PFSK-1 (cell line): ENCODE measurements at regions not wholly inside any gene's neighbourhood (a gene's known extent, or its start where the extent isn't known, plus 50 kb on each side); places are given as distances from the start of the nearest gene placed in this dataset.

Source experiments
- FOXP2 ChIP-seq: optimal IDR thresholded peaks from 2 replicates; pipeline ENCODE3; 2011; ENCODE audit warnings: borderline replicate concordance, control low read depth, inconsistent platforms; ENCODE audit not compliant: insufficient read depth; ENCODE audit errors: extremely low read length, extremely low read depth
- POLR2AphosphoS5 ChIP-seq: IDR thresholded peaks from 2 replicates; pipeline ENCODE4 v1.6.1; 2012; ENCODE audit warnings: low read depth, mild to moderate bottlenecking, control low read depth, low read length, moderate library complexity
- SIN3A ChIP-seq: IDR thresholded peaks from 2 replicates; pipeline ENCODE4 v1.6.1; 2012; ENCODE audit warnings: mild to moderate bottlenecking, low read length, moderate library complexity, borderline replicate concordance; ENCODE audit not compliant: insufficient read depth
- TAF1 ChIP-seq: IDR thresholded peaks from 2 replicates; pipeline ENCODE4 v1.6.1; 2012; ENCODE audit warnings: low read length, control low read depth, borderline replicate concordance; ENCODE audit not compliant: insufficient read depth
- TF ChIP-seq, protein P1 (sequence below), 2 experiments: IDR thresholded peaks; 2 replicates each; pipeline versions ENCODE4 v1.6.1 to v1.8.0; 2011 to 2012; ENCODE audit warnings: low read depth in 2 of 2, low read length in 2 of 2, control low read depth in 1 of 2, inconsistent platforms in 1 of 2, mild to moderate bottlenecking in 1 of 2, moderate library complexity in 1 of 2; ENCODE audit not compliant: insufficient read depth in 1 of 2

- no peak for TF ChIP-seq SIN3A
- TF ChIP-seq, protein P1, sequence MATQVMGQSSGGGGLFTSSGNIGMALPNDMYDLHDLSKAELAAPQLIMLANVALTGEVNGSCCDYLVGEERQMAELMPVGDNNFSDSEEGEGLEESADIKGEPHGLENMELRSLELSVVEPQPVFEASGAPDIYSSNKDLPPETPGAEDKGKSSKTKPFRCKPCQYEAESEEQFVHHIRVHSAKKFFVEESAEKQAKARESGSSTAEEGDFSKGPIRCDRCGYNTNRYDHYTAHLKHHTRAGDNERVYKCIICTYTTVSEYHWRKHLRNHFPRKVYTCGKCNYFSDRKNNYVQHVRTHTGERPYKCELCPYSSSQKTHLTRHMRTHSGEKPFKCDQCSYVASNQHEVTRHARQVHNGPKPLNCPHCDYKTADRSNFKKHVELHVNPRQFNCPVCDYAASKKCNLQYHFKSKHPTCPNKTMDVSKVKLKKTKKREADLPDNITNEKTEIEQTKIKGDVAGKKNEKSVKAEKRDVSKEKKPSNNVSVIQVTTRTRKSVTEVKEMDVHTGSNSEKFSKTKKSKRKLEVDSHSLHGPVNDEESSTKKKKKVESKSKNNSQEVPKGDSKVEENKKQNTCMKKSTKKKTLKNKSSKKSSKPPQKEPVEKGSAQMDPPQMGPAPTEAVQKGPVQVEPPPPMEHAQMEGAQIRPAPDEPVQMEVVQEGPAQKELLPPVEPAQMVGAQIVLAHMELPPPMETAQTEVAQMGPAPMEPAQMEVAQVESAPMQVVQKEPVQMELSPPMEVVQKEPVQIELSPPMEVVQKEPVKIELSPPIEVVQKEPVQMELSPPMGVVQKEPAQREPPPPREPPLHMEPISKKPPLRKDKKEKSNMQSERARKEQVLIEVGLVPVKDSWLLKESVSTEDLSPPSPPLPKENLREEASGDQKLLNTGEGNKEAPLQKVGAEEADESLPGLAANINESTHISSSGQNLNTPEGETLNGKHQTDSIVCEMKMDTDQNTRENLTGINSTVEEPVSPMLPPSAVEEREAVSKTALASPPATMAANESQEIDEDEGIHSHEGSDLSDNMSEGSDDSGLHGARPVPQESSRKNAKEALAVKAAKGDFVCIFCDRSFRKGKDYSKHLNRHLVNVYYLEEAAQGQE (IDR thresholded peaks at IDR 0.05; ENCODE audit: insufficient read depth in 1 of 2, low read depth in 2 of 2, low read length in 2 of 2): no peak
- no peak for TF ChIP-seq FOXP2
- no peak for TF ChIP-seq TAF1
- no peak for TF ChIP-seq POLR2AphosphoS5
Measured at GRCh38 chr6:156717542-156717941, 59.6 kb upstream of the ARID1B start.

GRCh38 chr6:156715839-156716238, 61.3 kb upstream of the ARID1B start:
- TF ChIP-seq SIN3A: no peak
- no peak for TF ChIP-seq FOXP2
- no peak for TF ChIP-seq POLR2AphosphoS5
- TF ChIP-seq, protein P1 (IDR thresholded peaks at IDR 0.05; ENCODE audit: insufficient read depth in 1 of 2, low read depth in 2 of 2, low read length in 2 of 2): no peak
- TF ChIP-seq TAF1: no peak

DNA sequence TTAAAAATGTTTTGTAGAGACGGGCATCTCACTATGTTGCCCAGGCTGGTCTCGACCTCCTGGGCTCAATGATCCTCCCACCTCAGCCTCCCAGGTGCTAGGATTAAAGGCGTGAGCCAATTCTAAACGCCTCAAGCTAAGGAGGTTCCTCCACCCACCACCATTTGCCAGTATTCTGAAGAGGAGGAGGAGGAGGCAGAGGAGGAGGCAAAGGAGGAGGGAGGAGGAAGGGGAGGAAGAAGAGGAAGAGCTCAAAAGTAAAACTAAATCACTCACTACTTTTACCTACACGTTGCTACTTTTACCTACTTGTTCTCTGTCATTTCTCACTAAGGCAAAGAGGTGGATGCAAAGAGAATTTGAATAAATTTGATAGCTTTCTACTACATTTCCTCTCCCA, 63.6 kb upstream of the ARID1B start:
- TF ChIP-seq, protein P1 (IDR thresholded peaks at IDR 0.05; ENCODE audit: insufficient read depth in 1 of 2, low read depth in 2 of 2, low read length in 2 of 2): no peak
- TF ChIP-seq TAF1 (no peak), SIN3A (no peak), FOXP2 (no peak)

- TF ChIP-seq TAF1 (no peak), POLR2AphosphoS5 (no peak), FOXP2 (no peak), SIN3A (no peak)
- TF ChIP-seq, protein P1 (IDR thresholded peaks at IDR 0.05; ENCODE audit: insufficient read depth in 1 of 2, low read depth in 2 of 2, low read length in 2 of 2): no peak
Measured at GRCh38 chr6:156710479-156710878, 66.7 kb upstream of the ARID1B start.

- TF ChIP-seq TAF1 (no peak), POLR2AphosphoS5 (no peak), SIN3A (no peak), FOXP2 (no peak)
- TF ChIP-seq, protein P1 (IDR thresholded peaks at IDR 0.05; ENCODE audit: insufficient read depth in 1 of 2, low read depth in 2 of 2, low read length in 2 of 2): no peak
Measured at GRCh38 chr6:156707818-156708217, 69.4 kb upstream of the ARID1B start.
